H1 (cell line): ENCODE measurements at regions not wholly inside any gene's neighbourhood (a gene's known extent, or its start where the extent isn't known, plus 50 kb on each side); places are given as distances from the start of the nearest gene placed in this dataset.

Experiments used
- CTCF ChIA-PET: fragments of 300-600 bp; sonication (Branson Sonifier 250); formaldehyde crosslinking; loops from one replicate; lab custom pipeline; 2021; ENCODE audit not compliant: partially characterized antibody; lab: Charles Lee
- POLR2A ChIA-PET: fragments of 300-600 bp; sonication (Branson Sonifier 250); formaldehyde crosslinking; loops from one replicate; lab custom pipeline; 2021; ENCODE audit warnings: inconsistent platforms; ENCODE audit not compliant: partially characterized antibody; lab: Charles Lee
- DNase-seq, 2 experiments: peaks; one replicate each; pipeline versions ENCODE4 v3.0.0 to v3.0.0-alpha.2; 2010 to 2022; ENCODE audit warnings: low spot score in 2 of 2, low read depth in 1 of 2, mixed read lengths in 1 of 2
- FAIRE-seq: peaks from 2 replicates; lab custom pipeline; 2011; peaks lifted over from hg19 to GRCh38; lab: Jason Lieb, UNC
- H2AFZ ChIP-seq: 2 replicates; pipeline ENCODE4 v1.8.1; 2012; ENCODE audit warnings: low read length, inconsistent platforms
- H2AK5ac ChIP-seq: 2 replicates; pipeline ENCODE4 v1.6.1; 2013; ENCODE audit warnings: low read depth, low read length
- H2BK120ac ChIP-seq: replicated peaks from 2 replicates; pipeline ENCODE3; 2013; ENCODE audit warnings: low read depth, low read length, inconsistent platforms
- H2BK12ac ChIP-seq: 2 replicates; pipeline ENCODE4 v1.6.1; 2013; ENCODE audit warnings: low read depth, low read length
- H2BK15ac ChIP-seq: 2 replicates; pipeline ENCODE4 v1.6.1; 2013; ENCODE audit warnings: low read length
- H2BK20ac ChIP-seq: 2 replicates; pipeline ENCODE4 v1.6.1; 2013; ENCODE audit warnings: low read length
- H2BK5ac ChIP-seq: 2 replicates; pipeline ENCODE4 v1.6.1; 2013; ENCODE audit warnings: low read depth, low read length
- H3K14ac ChIP-seq: 2 replicates; pipeline ENCODE4 v1.6.1; 2013; ENCODE audit warnings: inconsistent platforms; ENCODE audit not compliant: insufficient read length
- H3K18ac ChIP-seq: 2 replicates; pipeline ENCODE4 v1.6.1; 2013; ENCODE audit warnings: low read length; ENCODE audit errors: extremely low read depth
- H3K23ac ChIP-seq: 2 replicates; pipeline ENCODE4 v1.6.1; 2013; ENCODE audit warnings: inconsistent platforms; ENCODE audit not compliant: insufficient read length
- H3K23me2 ChIP-seq: 2 replicates; pipeline ENCODE4 v1.6.1; 2013; ENCODE audit warnings: low read depth, low read length
- H3K27ac ChIP-seq: 2 replicates; pipeline ENCODE4 v1.6.1; 2011; ENCODE audit warnings: low read depth, low read length, inconsistent platforms
- H3K27me3 ChIP-seq, 4 experiments: replicated peaks in 1 of 4; 1 replicate in 1 of 4; 2 replicates in 3 of 4; pipeline versions ENCODE4 v1.6.1 to v1.8.1; 2011 to 2013; ENCODE audit warnings: low read length in 3 of 4, mild to moderate bottlenecking in 3 of 4, inconsistent platforms in 2 of 4, mixed read lengths in 2 of 4, moderate library complexity in 1 of 4; ENCODE audit not compliant: control insufficient read depth in 3 of 4, insufficient read depth in 3 of 4; ENCODE audit errors: extremely low read depth in 1 of 4
- H3K36me3 ChIP-seq, 4 experiments: 2 replicates each; pipeline versions ENCODE4 v1.6.1 to v1.8.1; 2011 to 2013; ENCODE audit warnings: mild to moderate bottlenecking in 4 of 4, low read length in 3 of 4, moderate library complexity in 2 of 4, control low read depth in 1 of 4, inconsistent platforms in 1 of 4; ENCODE audit not compliant: insufficient read depth in 4 of 4, control insufficient read depth in 2 of 4
- H3K4ac ChIP-seq: replicated peaks from 2 replicates; pipeline ENCODE3; 2013; ENCODE audit warnings: low read length, low read depth, mixed read lengths, inconsistent platforms; ENCODE audit not compliant: insufficient read length
- H3K4me1 ChIP-seq, 4 experiments: replicated peaks in 1 of 4; 1 replicate in 1 of 4; 2 replicates in 3 of 4; pipeline versions ENCODE4 v1.6.1 to v1.8.1; 2011 to 2013; ENCODE audit warnings: low read length in 3 of 4, inconsistent platforms in 2 of 4, mixed read lengths in 1 of 4; ENCODE audit not compliant: insufficient read depth in 4 of 4, control insufficient read depth in 3 of 4
- H3K4me2 ChIP-seq, 2 experiments: 2 replicates each; pipeline versions ENCODE4 v1.6.1 to v1.8.1; 2011 to 2013; ENCODE audit warnings: low read depth in 2 of 2, low read length in 2 of 2, control low read depth in 1 of 2, inconsistent platforms in 1 of 2, mild to moderate bottlenecking in 1 of 2; ENCODE audit not compliant: insufficient read depth in 1 of 2
- H3K4me3 ChIP-seq, 4 experiments: fragments of 200-600, 300-600 bp in 1 of 4; sonication (generic), shearing (Covaris generic), sonication (Bioruptor Twin) in 1 of 4; 2 replicates each; pipeline versions ENCODE4 v1.5.1 to v1.8.1; 2011 to 2016; ENCODE audit warnings: low read length in 4 of 4, low read depth in 3 of 4, control low read depth in 2 of 4, inconsistent platforms in 2 of 4, mild to moderate bottlenecking in 2 of 4, mixed read lengths in 1 of 4, moderate library complexity in 1 of 4; ENCODE audit not compliant: insufficient read depth in 2 of 4; ENCODE audit errors: extremely low read depth in 1 of 4
- H3K56ac ChIP-seq: replicated peaks from 2 replicates; pipeline ENCODE3; 2013; ENCODE audit warnings: low read depth, mild to moderate bottlenecking, mixed read lengths, low read length, inconsistent platforms; ENCODE audit not compliant: insufficient read length
- H3K79me1 ChIP-seq: 2 replicates; pipeline ENCODE4 v1.6.1; 2013; ENCODE audit warnings: low read depth, low read length, control low read depth
- H3K79me2 ChIP-seq, 2 experiments: 2 replicates each; pipeline versions ENCODE4 v1.6.1 to v1.8.1; 2012 to 2013; ENCODE audit warnings: low read length in 2 of 2, mild to moderate bottlenecking in 2 of 2, inconsistent platforms in 1 of 2; ENCODE audit not compliant: insufficient read depth in 2 of 2, control insufficient read depth in 1 of 2
- H3K9ac ChIP-seq, 4 experiments: replicated peaks in 1 of 4; 1 replicate in 1 of 4; 2 replicates in 3 of 4; pipeline versions ENCODE4 v1.6.1 to v1.8.1; 2011 to 2013; ENCODE audit warnings: low read depth in 3 of 4, low read length in 3 of 4, control low read depth in 2 of 4, mild to moderate bottlenecking in 2 of 4, moderate library complexity in 2 of 4, inconsistent platforms in 1 of 4; ENCODE audit errors: extremely low read depth in 1 of 4
- H3K9me3 ChIP-seq, 2 experiments: 2 replicates each; pipeline versions ENCODE4 v1.6.1 to v1.8.1; 2012 to 2013; ENCODE audit warnings: mild to moderate bottlenecking in 2 of 2, moderate library complexity in 2 of 2, control low read depth in 1 of 2, inconsistent platforms in 1 of 2, low read depth in 1 of 2, low read length in 1 of 2, mixed read lengths in 1 of 2; ENCODE audit not compliant: insufficient read depth in 2 of 2
- H4K20me1 ChIP-seq, 2 experiments: replicated peaks in 1 of 2; 2 replicates each; pipeline versions ENCODE3 to v1.8.1; 2011 to 2013; ENCODE audit warnings: inconsistent platforms in 2 of 2, low read length in 2 of 2, mild to moderate bottlenecking in 1 of 2; ENCODE audit not compliant: insufficient read depth in 2 of 2, control insufficient read depth in 1 of 2
- H4K5ac ChIP-seq: 2 replicates; pipeline ENCODE4 v1.6.1; 2013; ENCODE audit warnings: low read length, low read depth, mixed read lengths, inconsistent platforms; ENCODE audit not compliant: insufficient read length
- H4K8ac ChIP-seq: 2 replicates; pipeline ENCODE4 v1.8.0; 2013; ENCODE audit warnings: mild to moderate bottlenecking, moderate library complexity, low read length, inconsistent platforms; ENCODE audit not compliant: insufficient read depth; ENCODE audit errors: extremely low read depth
- H4K91ac ChIP-seq: replicated peaks from 2 replicates; pipeline ENCODE3; 2013; ENCODE audit warnings: low read length, mixed read lengths, inconsistent platforms; ENCODE audit not compliant: insufficient read length
- CBX5 ChIP-seq: fragments of 300-800, 300-1000 bp; sonication (generic); IDR thresholded peaks from 2 replicates; pipeline ENCODE4 v1.7.1; 2016; ENCODE audit warnings: antibody characterized with exemption, low read length, low read depth
- CHD1 ChIP-seq: IDR thresholded peaks from 2 replicates; pipeline ENCODE4 v1.6.1; 2012; ENCODE audit warnings: low read depth, low read length, improper control_type of control experiment
- EGR1 ChIP-seq: IDR thresholded peaks from 2 replicates; pipeline ENCODE4 v1.6.1; 2011; ENCODE audit warnings: low read depth, low read length, borderline replicate concordance
- EZH2 ChIP-seq: fragments of 200-600 bp; sonication (generic); IDR thresholded peaks from 2 replicates; pipeline ENCODE4 v1.7.1; 2012; ENCODE audit warnings: low read depth, mild to moderate bottlenecking, moderate library complexity, low read length, inconsistent platforms; ENCODE audit not compliant: severe bottlenecking
- GTF2F1 ChIP-seq: IDR thresholded peaks from 2 replicates; pipeline ENCODE4 v1.6.1; 2012; ENCODE audit warnings: low read depth, low read length, improper control_type of control experiment, borderline replicate concordance
- HDAC6 ChIP-seq: IDR thresholded peaks from one replicate; pipeline ENCODE4 v1.7.1; 2012; ENCODE audit warnings: low read depth, mild to moderate bottlenecking, inconsistent platforms, low read length, moderate library complexity
- KDM4A ChIP-seq: IDR thresholded peaks from one replicate; pipeline ENCODE4 v1.7.1; 2012; ENCODE audit warnings: low read depth, mild to moderate bottlenecking, moderate library complexity, low read length, inconsistent platforms; ENCODE audit not compliant: severe bottlenecking
- RAD21 ChIP-seq, 2 experiments: IDR thresholded peaks in 1 of 2; conservative IDR thresholded peaks in 1 of 2; 2 replicates each; pipeline ENCODE4 v1.6.1; 2011; ENCODE audit warnings: low read depth in 2 of 2, low read length in 2 of 2, improper control_type of control experiment in 1 of 2, inconsistent platforms in 1 of 2, mild to moderate bottlenecking in 1 of 2, moderate library complexity in 1 of 2
- RBBP5 ChIP-seq: IDR thresholded peaks from 2 replicates; pipeline ENCODE4 v1.7.1; 2012; ENCODE audit warnings: low read depth, mild to moderate bottlenecking, inconsistent platforms, low read length, moderate library complexity, borderline replicate concordance
- SUZ12 ChIP-seq: fragments of 200-600 bp; sonication (generic); IDR thresholded peaks from 2 replicates; pipeline ENCODE4 v1.6.1; 2012; ENCODE audit warnings: mild to moderate bottlenecking, inconsistent platforms, low read length, moderate library complexity, mixed read lengths
- YY1 ChIP-seq: IDR thresholded peaks from 2 replicates; pipeline ENCODE4 v1.6.1; 2011; ENCODE audit warnings: low read depth, mild to moderate bottlenecking, low read length
- WGBS, 2 experiments: shearing (Covaris generic) in 1 of 2; methylation state at CpG; one replicate each; pipeline versions ENCODE4 v1.1.6 to v1.1.7; 2013 to 2015; ENCODE audit warnings: low lambda C conversion rate in 2 of 2, mixed read lengths in 2 of 2, inconsistent platforms in 1 of 2, low coverage in 1 of 2, missing lambda C conversion rate in 1 of 2; ENCODE audit not compliant: insufficient replicate concordance in 2 of 2, insufficient coverage in 1 of 2, insufficient read length in 1 of 2; ENCODE audit errors: extremely low coverage in 1 of 2, missing lambda C conversion rate in 1 of 2; 5-methylcytosine and 5-hydroxymethylcytosine counted together
- TF ChIP-seq, protein P1 (sequence below): IDR thresholded peaks from 2 replicates; pipeline ENCODE4 v1.6.1; 2012; ENCODE audit warnings: inconsistent platforms
- TF ChIP-seq, protein P2 (sequence below): IDR thresholded peaks from 2 replicates; pipeline ENCODE4 v1.6.1; 2011; ENCODE audit warnings: low read length, improper control_type of control experiment

DNA sequence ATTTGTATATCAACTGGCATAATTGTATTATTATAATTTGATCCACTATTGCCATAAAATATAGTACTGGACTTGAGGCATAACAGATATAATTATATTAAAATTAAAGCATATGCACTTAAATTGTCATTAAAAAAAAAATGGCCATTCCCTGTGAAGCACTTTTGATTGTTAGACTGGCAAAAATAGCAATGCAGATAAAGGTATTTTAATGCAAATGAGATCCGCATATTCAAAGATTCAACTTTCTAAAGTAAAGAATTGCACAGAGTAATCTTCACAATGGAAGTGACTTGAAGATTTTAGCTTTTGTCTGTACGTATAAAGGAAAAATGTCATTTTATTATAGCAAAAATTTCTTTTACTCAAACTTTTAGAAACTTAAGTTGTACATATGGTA, 871.8 kb upstream of the PABPC4L start:
- peaks cover 0 to 5% (median under 1%) of the 10 kb centered on the region in 4 experiments; a peak in 1 of 7 replicates for H3K4me1 ChIP-seq
- POLR2A ChIA-PET, result no interaction called here
- TF ChIP-seq HDAC6 (no peak), GTF2F1 (no peak), YY1 (no peak), SUZ12 (no peak), KDM4A (no peak), CBX5 (no peak), EGR1 (no peak), CHD1 (no peak), RAD21 (IDR thresholded peaks at IDR 0.05 in 1 of 2, conservative IDR thresholded peaks at IDR 0.05 in 1 of 2; ENCODE audit: low read depth in 2 of 2, low read length in 2 of 2) (no peak), EZH2 (no peak), RBBP5 (no peak)
- TF ChIP-seq, protein P1, sequence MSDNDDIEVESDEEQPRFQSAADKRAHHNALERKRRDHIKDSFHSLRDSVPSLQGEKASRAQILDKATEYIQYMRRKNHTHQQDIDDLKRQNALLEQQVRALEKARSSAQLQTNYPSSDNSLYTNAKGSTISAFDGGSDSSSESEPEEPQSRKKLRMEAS, result no peak
- TF ChIP-seq, protein P2, sequence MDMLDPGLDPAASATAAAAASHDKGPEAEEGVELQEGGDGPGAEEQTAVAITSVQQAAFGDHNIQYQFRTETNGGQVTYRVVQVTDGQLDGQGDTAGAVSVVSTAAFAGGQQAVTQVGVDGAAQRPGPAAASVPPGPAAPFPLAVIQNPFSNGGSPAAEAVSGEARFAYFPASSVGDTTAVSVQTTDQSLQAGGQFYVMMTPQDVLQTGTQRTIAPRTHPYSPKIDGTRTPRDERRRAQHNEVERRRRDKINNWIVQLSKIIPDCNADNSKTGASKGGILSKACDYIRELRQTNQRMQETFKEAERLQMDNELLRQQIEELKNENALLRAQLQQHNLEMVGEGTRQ, result no peak

More for the DNA sequence above, 871.8 kb upstream of the PABPC4L start:
- Histone ChIP-seq H4K91ac (no peak overlapping the region), H2BK120ac (no peak overlapping the region), H3K18ac (no peak overlapping the region), H2BK12ac (no peak overlapping the region), H4K5ac (peak overlapping the region; percentile 52), H2BK5ac (no peak overlapping the region), H3K9me3 (no peaks in the 10 kb centered on the region), H2AFZ (no peak overlapping the region), H3K14ac (no peak overlapping the region), H3K56ac (no peak overlapping the region), H2BK20ac (no peak overlapping the region), H3K79me1 (no peaks in the 10 kb centered on the region), H2BK15ac (no peak overlapping the region), H3K27me3 (no peaks in the 10 kb centered on the region), H3K23ac (no peak overlapping the region), H3K9ac (no peak overlapping the region), H3K4me3 (no peak overlapping the region), H3K23me2 (no peaks in the 10 kb centered on the region), H3K79me2 (no peaks in the 10 kb centered on the region), H3K4me2 (no peak overlapping the region; a peak in 1 of 4 replicates), H2AK5ac (no peak overlapping the region), H4K8ac (no peak overlapping the region), H3K27ac (no peak overlapping the region), H3K4ac (no peak overlapping the region), H4K20me1 (no peaks in the 10 kb centered on the region), H3K36me3 (no peaks in the 10 kb centered on the region; a peak in 1 of 8 replicates)
- CTCF ChIA-PET, result no interaction called here
- DNase-seq (no peak), FAIRE-seq (no peak)
- WGBS, 2 experiments, result 39% methylated on average over 2 of the region's 2 CpGs; no CpG with 5 or more reads in 1 of the 2 experiments
